ENCODE measurements at regions not wholly inside any gene's neighbourhood (a gene's known extent, or its start where the extent isn't known, plus 50 kb on each side); places are given as distances from the start of the nearest gene placed in this dataset.

DNA sequence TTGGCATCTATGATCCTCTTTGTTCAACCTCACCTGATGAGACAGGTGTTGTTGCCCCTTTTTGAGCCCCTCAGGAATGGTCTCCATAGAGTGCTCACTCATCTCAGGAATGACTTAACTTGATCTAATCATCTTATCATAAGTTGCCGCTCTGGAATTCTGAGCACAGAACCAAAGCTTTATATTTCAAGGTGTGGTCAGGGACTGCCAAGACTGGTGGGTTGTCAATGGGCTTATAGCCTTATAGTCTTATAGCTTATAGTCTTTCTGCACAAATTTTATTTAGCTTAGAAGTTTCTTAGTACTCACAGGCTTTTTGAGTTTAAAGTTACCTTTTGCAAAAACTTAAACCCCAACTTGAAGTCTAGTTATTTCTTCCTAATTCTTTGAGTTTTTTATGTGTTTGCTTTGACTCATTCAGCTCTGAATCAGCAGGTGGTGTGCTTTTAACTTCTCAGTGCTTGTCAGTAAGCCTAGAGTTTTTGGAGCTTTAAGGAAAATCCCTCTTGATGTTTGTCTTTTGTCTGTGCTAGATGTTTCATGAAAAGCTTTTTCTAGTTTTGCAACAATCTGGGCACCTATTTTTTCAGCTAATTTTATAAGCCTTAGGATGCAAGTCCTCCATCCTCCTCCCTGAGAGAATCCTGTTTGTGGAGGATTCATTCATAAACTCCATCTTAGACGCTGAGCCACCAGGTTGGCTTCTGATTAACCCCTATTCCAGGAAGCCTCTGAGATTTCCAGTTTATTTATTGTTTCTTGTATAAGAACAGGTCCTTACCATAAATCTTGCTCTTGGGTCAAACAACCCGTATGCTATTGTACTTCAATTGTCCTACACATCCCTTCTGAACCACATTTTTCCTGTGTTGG lies 72.3 kb upstream of the SSTR4 start:
- TF ChIP-seq, protein P1, sequence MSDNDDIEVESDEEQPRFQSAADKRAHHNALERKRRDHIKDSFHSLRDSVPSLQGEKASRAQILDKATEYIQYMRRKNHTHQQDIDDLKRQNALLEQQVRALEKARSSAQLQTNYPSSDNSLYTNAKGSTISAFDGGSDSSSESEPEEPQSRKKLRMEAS (IDR thresholded peaks at IDR 0.05; ENCODE audit: insufficient read depth, insufficient read length) = no peak
- TF ChIP-seq MYC (IDR thresholded peaks at IDR 0.05; ENCODE audit: low read depth, low read length) = no peak
- no peak for TF ChIP-seq POLR2AphosphoS5 (IDR thresholded peaks at IDR 0.05; ENCODE audit: insufficient read depth, low read depth, low read length)
- Histone ChIP-seq H3K27me3 (ENCODE audit: control insufficient read depth in 2 of 2, insufficient read depth in 2 of 2, low read length in 2 of 2) (peaks cover 11 to 16% of the 10 kb centered on the region in 2 experiments), H3K4me1 (ENCODE audit: control insufficient read depth, extremely low read depth, insufficient read depth, low read length) (no peaks in the 10 kb centered on the region), H3K9me3 (replicated peaks; ENCODE audit: control insufficient read depth, insufficient read depth, low read length) (no peaks in the 10 kb centered on the region), H3K27ac (ENCODE audit: insufficient read depth, low read depth, low read length) (no peak overlapping the region), H3K9me1 (replicated peaks; ENCODE audit: control insufficient read depth, extremely low read depth, insufficient read depth, low read length) (no peaks in the 10 kb centered on the region), H3K79me2 (ENCODE audit: control insufficient read depth, insufficient read depth, low read length) (no peaks in the 10 kb centered on the region), H3K36me3 (ENCODE audit: control insufficient read depth in 2 of 2, extremely low read depth in 1 of 2, insufficient read depth in 2 of 2, low read length in 2 of 2) (no peaks in the 10 kb centered on the region), H4K20me1 (replicated peaks; ENCODE audit: control insufficient read depth, extremely low read depth, insufficient read depth, low read length) (no peaks in the 10 kb centered on the region), H3K4me2 (ENCODE audit: insufficient read depth, low read length) (no peak overlapping the region), H3K9ac (replicated peaks; ENCODE audit: extremely low read depth, insufficient read depth, low read length) (no peak overlapping the region), H3K4me3 (replicated peaks in 1 of 3; ENCODE audit: insufficient read depth in 1 of 3, low read depth in 1 of 3, low read length in 3 of 3) (no peak overlapping the region), H2AFZ (ENCODE audit: low read depth, low read length) (no peak overlapping the region)
- POLR2A ChIA-PET = no interaction called here
- DNase-seq (ENCODE audit: low read depth, low spot score) (no peak), FAIRE-seq (no peak)
- CTCF ChIA-PET = interaction anchor here (1.5 to 3.1 kb wide), 3 partner anchors 12 to 270 kb away, joined by 5 to 28 read pairs (median 8); no protein-coding TSS in a partner anchor
- BruUV-seq (replicated peaks) = no TSS peak
- dilution Hi-C loops (cut with MboI; ENCODE audit: extremely low pct_ligation_motif_present, low sequenced_read_pairs) = no loop called here
- intact Hi-C loops (cut with micrococcal nuclease) = no loop called here

DNA sequence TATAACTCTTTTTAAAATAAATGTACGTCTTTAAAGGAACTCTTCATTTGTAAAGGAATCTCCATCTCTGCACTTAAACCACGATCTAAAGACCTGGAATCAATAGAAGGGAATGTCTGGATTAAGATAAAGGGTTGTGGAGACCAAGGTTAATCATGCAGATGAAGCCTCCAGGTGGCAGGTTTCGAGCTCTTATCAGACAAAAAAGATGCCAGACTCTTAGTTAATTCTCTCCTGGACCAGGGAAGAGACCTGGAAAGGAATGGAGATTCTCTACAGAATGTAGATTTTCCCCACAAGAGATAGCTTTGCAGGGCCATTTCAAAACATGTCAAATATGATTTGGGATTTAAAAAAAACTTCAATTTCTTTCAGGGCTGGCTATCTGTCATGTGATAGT lies 71.5 kb upstream of the SSTR4 start:
- dilution Hi-C loops (cut with MboI; ENCODE audit: extremely low pct_ligation_motif_present, low sequenced_read_pairs) = no loop called here
- TF ChIP-seq JUN (IDR thresholded peaks at IDR 0.05; ENCODE audit: borderline replicate concordance, insufficient read depth, insufficient read length, low read depth) (no peak), POLR2A (IDR thresholded peaks at IDR 0.05; ENCODE audit: low read depth, low read length) (no peak), EZH2 (IDR thresholded peaks at IDR 0.05; ENCODE audit: borderline replicate concordance, low read depth, low read length, severe bottlenecking) (no peak), FOS (IDR thresholded peaks at IDR 0.05; ENCODE audit: borderline replicate concordance, insufficient read depth, low read length) (no peak), GATA2 (IDR thresholded peaks at IDR 0.05; ENCODE audit: insufficient read depth, insufficient read length, low read depth, low read length) (no peak), MYC (IDR thresholded peaks at IDR 0.05; ENCODE audit: low read depth, low read length) (no peak), POLR2AphosphoS5 (IDR thresholded peaks at IDR 0.05; ENCODE audit: insufficient read depth, low read depth, low read length) (no peak)
- TF ChIP-seq, protein P2, sequence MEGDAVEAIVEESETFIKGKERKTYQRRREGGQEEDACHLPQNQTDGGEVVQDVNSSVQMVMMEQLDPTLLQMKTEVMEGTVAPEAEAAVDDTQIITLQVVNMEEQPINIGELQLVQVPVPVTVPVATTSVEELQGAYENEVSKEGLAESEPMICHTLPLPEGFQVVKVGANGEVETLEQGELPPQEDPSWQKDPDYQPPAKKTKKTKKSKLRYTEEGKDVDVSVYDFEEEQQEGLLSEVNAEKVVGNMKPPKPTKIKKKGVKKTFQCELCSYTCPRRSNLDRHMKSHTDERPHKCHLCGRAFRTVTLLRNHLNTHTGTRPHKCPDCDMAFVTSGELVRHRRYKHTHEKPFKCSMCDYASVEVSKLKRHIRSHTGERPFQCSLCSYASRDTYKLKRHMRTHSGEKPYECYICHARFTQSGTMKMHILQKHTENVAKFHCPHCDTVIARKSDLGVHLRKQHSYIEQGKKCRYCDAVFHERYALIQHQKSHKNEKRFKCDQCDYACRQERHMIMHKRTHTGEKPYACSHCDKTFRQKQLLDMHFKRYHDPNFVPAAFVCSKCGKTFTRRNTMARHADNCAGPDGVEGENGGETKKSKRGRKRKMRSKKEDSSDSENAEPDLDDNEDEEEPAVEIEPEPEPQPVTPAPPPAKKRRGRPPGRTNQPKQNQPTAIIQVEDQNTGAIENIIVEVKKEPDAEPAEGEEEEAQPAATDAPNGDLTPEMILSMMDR (IDR thresholded peaks at IDR 0.05; ENCODE audit: extremely low read depth in 1 of 2, insufficient read depth in 1 of 2, low read depth in 1 of 2, low read length in 2 of 2) = no peak
- TF ChIP-seq, protein P1 (IDR thresholded peaks at IDR 0.05; ENCODE audit: insufficient read depth, insufficient read length) = no peak

More for the DNA sequence above, 71.5 kb upstream of the SSTR4 start:
- intact Hi-C loops (cut with micrococcal nuclease) = no loop called here
- DNase-seq (ENCODE audit: low read depth, low spot score) (no peak), FAIRE-seq (no peak)
- Histone ChIP-seq H3K36me3 (ENCODE audit: control insufficient read depth in 2 of 2, extremely low read depth in 1 of 2, insufficient read depth in 2 of 2, low read length in 2 of 2) (no peaks in the 10 kb centered on the region), H3K27me3 (ENCODE audit: control insufficient read depth in 2 of 2, insufficient read depth in 2 of 2, low read length in 2 of 2) (peaks cover 11 to 16% of the 10 kb centered on the region in 2 experiments), H3K9me3 (replicated peaks; ENCODE audit: control insufficient read depth, insufficient read depth, low read length) (no peaks in the 10 kb centered on the region), H3K9ac (replicated peaks; ENCODE audit: extremely low read depth, insufficient read depth, low read length) (no peak overlapping the region), H3K27ac (ENCODE audit: insufficient read depth, low read depth, low read length) (no peak overlapping the region), H3K4me3 (replicated peaks in 1 of 3; ENCODE audit: insufficient read depth in 1 of 3, low read depth in 1 of 3, low read length in 3 of 3) (no peak overlapping the region), H3K79me2 (ENCODE audit: control insufficient read depth, insufficient read depth, low read length) (no peaks in the 10 kb centered on the region), H3K4me1 (ENCODE audit: control insufficient read depth, extremely low read depth, insufficient read depth, low read length) (no peaks in the 10 kb centered on the region), H4K20me1 (replicated peaks; ENCODE audit: control insufficient read depth, extremely low read depth, insufficient read depth, low read length) (no peaks in the 10 kb centered on the region), H2AFZ (ENCODE audit: low read depth, low read length) (no peak overlapping the region), H3K4me2 (ENCODE audit: insufficient read depth, low read length) (no peak overlapping the region), H3K9me1 (replicated peaks; ENCODE audit: control insufficient read depth, extremely low read depth, insufficient read depth, low read length) (no peaks in the 10 kb centered on the region)
- ChIA-PET CTCF (interaction anchor here (1.5 to 3.1 kb wide), 4 partner anchors 11 to 272 kb away, joined by 5 to 28 read pairs (median 7); no protein-coding TSS in a partner anchor), POLR2A (no interaction called here)
- no TSS peak for BruUV-seq (replicated peaks)

All from endothelial cell of umbilical vein (primary cell).